ENCODE measurements at regions not wholly inside any gene's neighbourhood (a gene's known extent, or its start where the extent isn't known, plus 50 kb on each side); places are given as distances from the start of the nearest gene placed in this dataset.

DNA sequence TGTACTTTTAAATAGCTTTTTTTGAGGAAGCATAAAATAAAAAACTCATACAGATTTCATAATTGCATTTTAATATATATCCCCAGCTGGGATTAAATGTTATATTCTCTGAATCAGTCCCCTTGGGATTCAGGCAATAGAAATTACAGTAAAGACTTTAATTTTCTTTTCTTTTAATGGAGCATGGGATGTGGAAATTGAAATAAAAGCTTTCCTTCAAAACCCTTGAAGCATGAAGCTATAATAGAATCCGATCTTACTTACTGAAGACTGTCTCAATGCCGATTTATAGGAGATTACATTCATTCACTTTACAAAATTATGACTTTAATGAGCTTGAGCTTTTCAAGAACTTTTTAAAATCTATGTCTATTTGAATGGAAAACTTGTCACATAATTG lies 243.4 kb downstream of the SPRY2 start:
- peaks cover 13% of the 10 kb centered on the region for H3K4me1 Mint-ChIP-seq (ENCODE audit: low read depth)
- no peak overlapping the region for H3K27ac Mint-ChIP-seq
- TF ChIP-seq CTCF (IDR thresholded peaks at IDR 0.05) = no peak
- DNase-seq = no peak
- H3K36me3 Mint-ChIP-seq (ENCODE audit: low read depth) = no peaks in the 10 kb centered on the region
- no peaks in the 10 kb centered on the region for H3K9me3 Mint-ChIP-seq
- H3K27me3 Mint-ChIP-seq (ENCODE audit: insufficient read depth) = peaks cover 2% of the 10 kb centered on the region
- H3K4me3 Mint-ChIP-seq = no peak overlapping the region

DNA sequence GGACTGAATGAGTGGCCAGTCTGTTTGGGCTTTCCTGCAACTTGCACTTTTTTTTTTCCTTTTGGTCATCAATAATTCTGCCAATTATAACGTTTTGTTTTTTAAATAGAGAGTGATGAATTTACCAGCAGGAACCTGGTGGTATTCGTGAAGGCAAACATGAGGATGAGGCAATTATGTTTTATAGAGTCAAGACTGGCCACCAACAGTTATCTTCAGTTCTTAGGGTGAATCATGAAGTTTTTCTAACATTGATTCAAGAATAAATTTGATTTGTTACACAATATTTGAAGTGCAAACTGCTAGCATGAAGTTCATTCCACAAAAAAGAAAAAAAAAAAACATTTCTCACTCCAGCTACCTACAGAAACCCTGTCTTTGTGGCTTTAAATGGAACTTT lies 244.5 kb downstream of the SPRY2 start:
- Mint-ChIP-seq H3K4me3 (no peak overlapping the region), H3K9me3 (no peaks in the 10 kb centered on the region), H3K27ac (no peak overlapping the region), H3K4me1 (ENCODE audit: low read depth) (peaks cover 12% of the 10 kb centered on the region), H3K27me3 (ENCODE audit: insufficient read depth) (peaks cover 2% of the 10 kb centered on the region), H3K36me3 (ENCODE audit: low read depth) (no peaks in the 10 kb centered on the region)
- TF ChIP-seq CTCF (IDR thresholded peaks at IDR 0.05) = no peak
- DNase-seq = no peak

DNA sequence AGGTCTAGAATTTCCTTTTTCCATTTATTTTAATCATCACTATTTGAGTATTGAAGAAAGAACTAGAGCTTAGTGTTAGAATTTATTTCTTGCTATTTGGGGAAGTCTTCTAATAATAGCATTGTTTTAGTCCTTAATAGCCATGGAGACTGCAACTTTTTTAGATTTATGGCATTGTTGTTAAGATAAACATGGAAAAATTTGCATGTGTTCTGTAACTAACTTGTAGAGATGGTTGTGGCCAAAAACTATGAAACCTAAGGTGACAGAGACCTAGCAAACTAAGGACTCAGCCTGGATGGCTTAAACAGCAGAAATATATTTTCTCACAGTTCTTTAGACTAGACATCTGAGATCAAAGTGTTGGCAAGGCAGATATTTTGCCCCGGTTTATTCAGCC lies 246.4 kb downstream of the SPRY2 start:
- no peak for DNase-seq
- H3K27me3 Mint-ChIP-seq (ENCODE audit: insufficient read depth) = peaks cover 2% of the 10 kb centered on the region
- no peaks in the 10 kb centered on the region for H3K9me3 Mint-ChIP-seq
- no peak for TF ChIP-seq CTCF (IDR thresholded peaks at IDR 0.05)
- H3K27ac Mint-ChIP-seq = no peak overlapping the region
- no peaks in the 10 kb centered on the region for H3K4me1 Mint-ChIP-seq (ENCODE audit: low read depth)
- no peak overlapping the region for H3K4me3 Mint-ChIP-seq
- H3K36me3 Mint-ChIP-seq (ENCODE audit: low read depth) = no peaks in the 10 kb centered on the region

DNA sequence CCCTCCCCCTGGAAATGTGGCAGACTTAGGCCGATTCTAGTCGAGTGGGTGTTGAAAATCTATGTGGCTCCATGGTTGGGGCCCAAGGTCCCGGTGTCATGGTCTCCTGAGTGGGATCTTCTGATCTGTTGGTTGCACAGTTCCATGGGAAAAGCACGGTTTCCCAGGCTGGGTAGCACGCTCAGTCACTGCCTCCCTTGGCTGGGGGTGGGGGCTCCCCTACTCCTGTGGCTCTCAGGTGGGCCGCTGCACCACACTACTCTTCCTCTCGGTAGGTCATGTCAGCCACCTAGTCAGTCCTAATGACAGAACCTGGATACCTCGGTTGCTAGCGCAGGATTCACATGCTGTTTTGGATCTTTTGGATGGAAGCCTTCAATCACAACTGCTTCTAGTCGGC lies 247.0 kb downstream of the SPRY2 start:
- H3K36me3 Mint-ChIP-seq (ENCODE audit: low read depth) = no peaks in the 10 kb centered on the region
- no peaks in the 10 kb centered on the region for H3K4me1 Mint-ChIP-seq (ENCODE audit: low read depth)
- no peak overlapping the region for H3K27ac Mint-ChIP-seq
- H3K9me3 Mint-ChIP-seq = no peaks in the 10 kb centered on the region
- peaks cover 2% of the 10 kb centered on the region for H3K27me3 Mint-ChIP-seq (ENCODE audit: insufficient read depth)
- no peak for DNase-seq
- TF ChIP-seq CTCF (IDR thresholded peaks at IDR 0.05) = no peak
- no peak overlapping the region for H3K4me3 Mint-ChIP-seq

GRCh38 chr13:80086304-80086721 lies 254.6 kb downstream of the SPRY2 start:
- DNase-seq = no peak
- Mint-ChIP-seq H3K4me1 (ENCODE audit: low read depth) (peaks cover 52% of the 10 kb centered on the region), H3K36me3 (ENCODE audit: low read depth) (no peaks in the 10 kb centered on the region), H3K27me3 (ENCODE audit: insufficient read depth) (no peaks in the 10 kb centered on the region), H3K9me3 (no peaks in the 10 kb centered on the region), H3K4me3 (no peak overlapping the region), H3K27ac (no peak overlapping the region)
- no peak for TF ChIP-seq CTCF (IDR thresholded peaks at IDR 0.05)

Measured in HFFc6 (cell line).